GM23338 (cell line): ENCODE measurements at regions not wholly inside any gene's neighbourhood (a gene's known extent, or its start where the extent isn't known, plus 50 kb on each side); places are given as distances from the start of the nearest gene placed in this dataset.

ENCODE experiments used
- ATAC-seq: fragments of 200-7000 bp; cut with Tn5 transposase; 3 replicates; pipeline ENCODE4 v1.9.1; 2020
- DNase-seq: peaks from one replicate; pipeline ENCODE4 v3.0.0-alpha.2; 2015; ENCODE audit warnings: low spot score
- H2AFZ ChIP-seq: fragments of 200-600 bp; sonication (generic); 2 replicates; pipeline ENCODE4 v1.8.0; 2016; ENCODE audit warnings: antibody characterized with exemption, mild to moderate bottlenecking, moderate library complexity
- H3F3A ChIP-seq: fragments of 200-600 bp; sonication (generic); replicated peaks from 2 replicates; pipeline ENCODE4 v1.8.0; 2017; ENCODE audit warnings: antibody characterized with exemption, mixed run types, low read depth
- H3K27ac ChIP-seq: fragments of 200-600 bp; sonication (generic); 2 replicates; pipeline ENCODE4 v1.6.1; 2016; ENCODE audit warnings: low read depth
- H3K27me3 ChIP-seq: fragments of 200-600 bp; sonication (generic); 2 replicates; pipeline ENCODE4 v1.8.0; 2016; ENCODE audit warnings: mild to moderate bottlenecking, mixed run types, moderate library complexity; ENCODE audit not compliant: insufficient read depth
- H3K36me3 ChIP-seq: fragments of 200-600 bp; sonication (generic); 2 replicates; pipeline ENCODE4 v1.8.0; 2016; ENCODE audit warnings: mild to moderate bottlenecking; ENCODE audit not compliant: insufficient read depth
- H3K4me1 ChIP-seq: fragments of 200-600 bp; sonication (generic); 2 replicates; pipeline ENCODE4 v1.8.0; 2016; ENCODE audit warnings: mild to moderate bottlenecking, moderate library complexity; ENCODE audit not compliant: insufficient read depth
- H3K4me2 ChIP-seq: fragments of 200-600 bp; sonication (generic); 2 replicates; pipeline ENCODE4 v1.7.1; 2017; ENCODE audit warnings: mixed run types
- H3K4me3 ChIP-seq: fragments of 200-600 bp; sonication (generic); 2 replicates; pipeline ENCODE4 v1.6.1; 2016; ENCODE audit warnings: mixed run types
- H3K79me2 ChIP-seq: fragments of 200-600 bp; sonication (generic); replicated peaks from 2 replicates; pipeline ENCODE4 v1.8.0; 2017; ENCODE audit warnings: mild to moderate bottlenecking; ENCODE audit not compliant: insufficient read depth
- H3K9me2 ChIP-seq: fragments of 200-600 bp; sonication (generic); 2 replicates; pipeline ENCODE4 v1.8.0; 2017; ENCODE audit not compliant: insufficient read depth
- H4K20me1 ChIP-seq: fragments of 200-600 bp; sonication (generic); replicated peaks from 2 replicates; pipeline ENCODE4 v1.8.0; 2017; ENCODE audit warnings: mild to moderate bottlenecking; ENCODE audit not compliant: insufficient read depth
- H3K27ac Mint-ChIP-seq: 2 replicates; pipeline ENCODE4 v1.8.0; 2020; ENCODE audit warnings: inconsistent platforms, mild to moderate bottlenecking, moderate library complexity, mixed read lengths
- H3K27me3 Mint-ChIP-seq: 3 replicates; pipeline ENCODE4 v1.8.0; 2022; ENCODE audit warnings: low read depth, mild to moderate bottlenecking, moderate library complexity, mixed read lengths, inconsistent platforms; ENCODE audit not compliant: insufficient read depth, poor library complexity
- H3K36me3 Mint-ChIP-seq: 3 replicates; pipeline ENCODE4 v1.8.0; 2021; ENCODE audit warnings: low read depth, mild to moderate bottlenecking, inconsistent platforms, moderate library complexity, mixed read lengths
- H3K4me1 Mint-ChIP-seq: 3 replicates; pipeline ENCODE4 v1.8.0; 2020; ENCODE audit warnings: mild to moderate bottlenecking, inconsistent platforms, mixed read lengths
- H3K4me3 Mint-ChIP-seq: 3 replicates; pipeline ENCODE4 v1.8.0; 2021; ENCODE audit warnings: moderate library complexity, mild to moderate bottlenecking, inconsistent platforms, mixed read lengths
- H3K9me3 Mint-ChIP-seq: 3 replicates; pipeline ENCODE4 v1.8.0; 2020; ENCODE audit warnings: moderate library complexity, mild to moderate bottlenecking, inconsistent platforms, mixed read lengths
- CTCF ChIP-seq, 2 experiments: fragments of 200-600 bp in 1 of 2; sonication (generic) in 1 of 2; conservative IDR thresholded peaks; 2 replicates each; pipeline versions ENCODE4 v1.5.1 to v1.6.1; 2016 to 2017; ENCODE audit warnings: antibody characterized with exemption in 2 of 2, low read depth in 2 of 2, mild to moderate bottlenecking in 2 of 2, moderate library complexity in 1 of 2
- EZH2 ChIP-seq: fragments of 200-600 bp; sonication (generic); IDR thresholded peaks from one replicate; pipeline ENCODE4 v1.8.0; 2017; ENCODE audit warnings: antibody characterized with exemption, mild to moderate bottlenecking, low read depth; ENCODE audit not compliant: unreplicated experiment
- EZH2phosphoT487 ChIP-seq: fragments of 200-600 bp; sonication (generic); IDR thresholded peaks from one replicate; pipeline ENCODE4 v1.8.1; 2018; ENCODE audit warnings: antibody characterized with exemption; ENCODE audit not compliant: unreplicated experiment
- JUNB ChIP-seq: IDR thresholded peaks from one replicate; pipeline ENCODE4 v1.6.1; 2016; ENCODE audit warnings: antibody characterized with exemption; ENCODE audit not compliant: unreplicated experiment
- NANOG ChIP-seq: IDR thresholded peaks from 2 replicates; pipeline ENCODE4 v1.6.1; 2016; ENCODE audit warnings: antibody characterized with exemption, borderline replicate concordance
- POLR2AphosphoS5 ChIP-seq: IDR thresholded peaks from 2 replicates; pipeline ENCODE4 v1.6.1; 2016; ENCODE audit warnings: antibody characterized with exemption, low read depth
- STAT1 ChIP-seq: IDR thresholded peaks from one replicate; pipeline ENCODE4 v1.6.1; 2016; ENCODE audit warnings: antibody characterized with exemption; ENCODE audit not compliant: unreplicated experiment
- ZNF114 ChIP-seq: fragments of 250-450 bp; sonication (Bioruptor Pico); IDR thresholded peaks from 2 replicates; pipeline ENCODE4 v1.5.0; 2020; ENCODE audit warnings: mild to moderate bottlenecking, moderate library complexity
- TF ChIP-seq, protein P1 (sequence below): IDR thresholded peaks from one replicate; pipeline ENCODE4 v1.6.1; 2018; ENCODE audit warnings: antibody characterized with exemption; ENCODE audit not compliant: unreplicated experiment
- TF ChIP-seq, protein P2 (sequence below): IDR thresholded peaks from 2 replicates; pipeline ENCODE4 v1.6.1; 2016; ENCODE audit warnings: antibody characterized with exemption
- TF ChIP-seq, protein P3 (sequence below): fragments of 250-450 bp; sonication (Bioruptor Pico); IDR thresholded peaks from 2 replicates; pipeline ENCODE4 v1.5.0; 2020; ENCODE audit warnings: mild to moderate bottlenecking, moderate library complexity

DNA sequence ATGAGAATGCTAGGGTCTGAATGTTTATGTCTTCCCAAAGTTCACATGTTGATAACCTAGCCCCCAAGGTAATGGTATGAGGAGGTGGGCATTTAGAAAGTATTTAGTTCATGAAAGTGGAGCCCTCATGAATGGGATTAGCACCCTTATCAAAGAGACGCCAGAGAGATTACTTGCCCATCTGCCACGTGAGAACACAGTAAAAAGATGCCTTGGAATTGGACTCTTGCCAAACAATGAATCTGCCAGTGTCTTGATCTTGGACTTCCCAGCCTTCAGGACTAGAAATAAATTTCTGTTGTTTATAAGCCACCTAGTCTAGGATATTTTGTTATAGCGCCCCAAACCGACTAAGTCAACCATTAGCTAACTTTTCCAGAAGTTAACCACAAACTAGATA is 92.0 kb upstream of the SLC38A4 start:
- H3K9me2 ChIP-seq: no peaks in the 10 kb centered on the region
- H3K36me3 ChIP-seq: no peaks in the 10 kb centered on the region
- H2AFZ ChIP-seq: no peak overlapping the region
- H3K27ac Mint-ChIP-seq: no peak overlapping the region
- no peak for TF ChIP-seq JUNB
- no peak for TF ChIP-seq ZNF114 (CRISPR knock-in tag)
- TF ChIP-seq, protein P1, sequence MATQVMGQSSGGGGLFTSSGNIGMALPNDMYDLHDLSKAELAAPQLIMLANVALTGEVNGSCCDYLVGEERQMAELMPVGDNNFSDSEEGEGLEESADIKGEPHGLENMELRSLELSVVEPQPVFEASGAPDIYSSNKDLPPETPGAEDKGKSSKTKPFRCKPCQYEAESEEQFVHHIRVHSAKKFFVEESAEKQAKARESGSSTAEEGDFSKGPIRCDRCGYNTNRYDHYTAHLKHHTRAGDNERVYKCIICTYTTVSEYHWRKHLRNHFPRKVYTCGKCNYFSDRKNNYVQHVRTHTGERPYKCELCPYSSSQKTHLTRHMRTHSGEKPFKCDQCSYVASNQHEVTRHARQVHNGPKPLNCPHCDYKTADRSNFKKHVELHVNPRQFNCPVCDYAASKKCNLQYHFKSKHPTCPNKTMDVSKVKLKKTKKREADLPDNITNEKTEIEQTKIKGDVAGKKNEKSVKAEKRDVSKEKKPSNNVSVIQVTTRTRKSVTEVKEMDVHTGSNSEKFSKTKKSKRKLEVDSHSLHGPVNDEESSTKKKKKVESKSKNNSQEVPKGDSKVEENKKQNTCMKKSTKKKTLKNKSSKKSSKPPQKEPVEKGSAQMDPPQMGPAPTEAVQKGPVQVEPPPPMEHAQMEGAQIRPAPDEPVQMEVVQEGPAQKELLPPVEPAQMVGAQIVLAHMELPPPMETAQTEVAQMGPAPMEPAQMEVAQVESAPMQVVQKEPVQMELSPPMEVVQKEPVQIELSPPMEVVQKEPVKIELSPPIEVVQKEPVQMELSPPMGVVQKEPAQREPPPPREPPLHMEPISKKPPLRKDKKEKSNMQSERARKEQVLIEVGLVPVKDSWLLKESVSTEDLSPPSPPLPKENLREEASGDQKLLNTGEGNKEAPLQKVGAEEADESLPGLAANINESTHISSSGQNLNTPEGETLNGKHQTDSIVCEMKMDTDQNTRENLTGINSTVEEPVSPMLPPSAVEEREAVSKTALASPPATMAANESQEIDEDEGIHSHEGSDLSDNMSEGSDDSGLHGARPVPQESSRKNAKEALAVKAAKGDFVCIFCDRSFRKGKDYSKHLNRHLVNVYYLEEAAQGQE: no peak
- TF ChIP-seq, protein P2, sequence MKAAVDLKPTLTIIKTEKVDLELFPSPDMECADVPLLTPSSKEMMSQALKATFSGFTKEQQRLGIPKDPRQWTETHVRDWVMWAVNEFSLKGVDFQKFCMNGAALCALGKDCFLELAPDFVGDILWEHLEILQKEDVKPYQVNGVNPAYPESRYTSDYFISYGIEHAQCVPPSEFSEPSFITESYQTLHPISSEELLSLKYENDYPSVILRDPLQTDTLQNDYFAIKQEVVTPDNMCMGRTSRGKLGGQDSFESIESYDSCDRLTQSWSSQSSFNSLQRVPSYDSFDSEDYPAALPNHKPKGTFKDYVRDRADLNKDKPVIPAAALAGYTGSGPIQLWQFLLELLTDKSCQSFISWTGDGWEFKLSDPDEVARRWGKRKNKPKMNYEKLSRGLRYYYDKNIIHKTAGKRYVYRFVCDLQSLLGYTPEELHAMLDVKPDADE: no peak
- no peak for TF ChIP-seq STAT1
- TF ChIP-seq, protein P3, sequence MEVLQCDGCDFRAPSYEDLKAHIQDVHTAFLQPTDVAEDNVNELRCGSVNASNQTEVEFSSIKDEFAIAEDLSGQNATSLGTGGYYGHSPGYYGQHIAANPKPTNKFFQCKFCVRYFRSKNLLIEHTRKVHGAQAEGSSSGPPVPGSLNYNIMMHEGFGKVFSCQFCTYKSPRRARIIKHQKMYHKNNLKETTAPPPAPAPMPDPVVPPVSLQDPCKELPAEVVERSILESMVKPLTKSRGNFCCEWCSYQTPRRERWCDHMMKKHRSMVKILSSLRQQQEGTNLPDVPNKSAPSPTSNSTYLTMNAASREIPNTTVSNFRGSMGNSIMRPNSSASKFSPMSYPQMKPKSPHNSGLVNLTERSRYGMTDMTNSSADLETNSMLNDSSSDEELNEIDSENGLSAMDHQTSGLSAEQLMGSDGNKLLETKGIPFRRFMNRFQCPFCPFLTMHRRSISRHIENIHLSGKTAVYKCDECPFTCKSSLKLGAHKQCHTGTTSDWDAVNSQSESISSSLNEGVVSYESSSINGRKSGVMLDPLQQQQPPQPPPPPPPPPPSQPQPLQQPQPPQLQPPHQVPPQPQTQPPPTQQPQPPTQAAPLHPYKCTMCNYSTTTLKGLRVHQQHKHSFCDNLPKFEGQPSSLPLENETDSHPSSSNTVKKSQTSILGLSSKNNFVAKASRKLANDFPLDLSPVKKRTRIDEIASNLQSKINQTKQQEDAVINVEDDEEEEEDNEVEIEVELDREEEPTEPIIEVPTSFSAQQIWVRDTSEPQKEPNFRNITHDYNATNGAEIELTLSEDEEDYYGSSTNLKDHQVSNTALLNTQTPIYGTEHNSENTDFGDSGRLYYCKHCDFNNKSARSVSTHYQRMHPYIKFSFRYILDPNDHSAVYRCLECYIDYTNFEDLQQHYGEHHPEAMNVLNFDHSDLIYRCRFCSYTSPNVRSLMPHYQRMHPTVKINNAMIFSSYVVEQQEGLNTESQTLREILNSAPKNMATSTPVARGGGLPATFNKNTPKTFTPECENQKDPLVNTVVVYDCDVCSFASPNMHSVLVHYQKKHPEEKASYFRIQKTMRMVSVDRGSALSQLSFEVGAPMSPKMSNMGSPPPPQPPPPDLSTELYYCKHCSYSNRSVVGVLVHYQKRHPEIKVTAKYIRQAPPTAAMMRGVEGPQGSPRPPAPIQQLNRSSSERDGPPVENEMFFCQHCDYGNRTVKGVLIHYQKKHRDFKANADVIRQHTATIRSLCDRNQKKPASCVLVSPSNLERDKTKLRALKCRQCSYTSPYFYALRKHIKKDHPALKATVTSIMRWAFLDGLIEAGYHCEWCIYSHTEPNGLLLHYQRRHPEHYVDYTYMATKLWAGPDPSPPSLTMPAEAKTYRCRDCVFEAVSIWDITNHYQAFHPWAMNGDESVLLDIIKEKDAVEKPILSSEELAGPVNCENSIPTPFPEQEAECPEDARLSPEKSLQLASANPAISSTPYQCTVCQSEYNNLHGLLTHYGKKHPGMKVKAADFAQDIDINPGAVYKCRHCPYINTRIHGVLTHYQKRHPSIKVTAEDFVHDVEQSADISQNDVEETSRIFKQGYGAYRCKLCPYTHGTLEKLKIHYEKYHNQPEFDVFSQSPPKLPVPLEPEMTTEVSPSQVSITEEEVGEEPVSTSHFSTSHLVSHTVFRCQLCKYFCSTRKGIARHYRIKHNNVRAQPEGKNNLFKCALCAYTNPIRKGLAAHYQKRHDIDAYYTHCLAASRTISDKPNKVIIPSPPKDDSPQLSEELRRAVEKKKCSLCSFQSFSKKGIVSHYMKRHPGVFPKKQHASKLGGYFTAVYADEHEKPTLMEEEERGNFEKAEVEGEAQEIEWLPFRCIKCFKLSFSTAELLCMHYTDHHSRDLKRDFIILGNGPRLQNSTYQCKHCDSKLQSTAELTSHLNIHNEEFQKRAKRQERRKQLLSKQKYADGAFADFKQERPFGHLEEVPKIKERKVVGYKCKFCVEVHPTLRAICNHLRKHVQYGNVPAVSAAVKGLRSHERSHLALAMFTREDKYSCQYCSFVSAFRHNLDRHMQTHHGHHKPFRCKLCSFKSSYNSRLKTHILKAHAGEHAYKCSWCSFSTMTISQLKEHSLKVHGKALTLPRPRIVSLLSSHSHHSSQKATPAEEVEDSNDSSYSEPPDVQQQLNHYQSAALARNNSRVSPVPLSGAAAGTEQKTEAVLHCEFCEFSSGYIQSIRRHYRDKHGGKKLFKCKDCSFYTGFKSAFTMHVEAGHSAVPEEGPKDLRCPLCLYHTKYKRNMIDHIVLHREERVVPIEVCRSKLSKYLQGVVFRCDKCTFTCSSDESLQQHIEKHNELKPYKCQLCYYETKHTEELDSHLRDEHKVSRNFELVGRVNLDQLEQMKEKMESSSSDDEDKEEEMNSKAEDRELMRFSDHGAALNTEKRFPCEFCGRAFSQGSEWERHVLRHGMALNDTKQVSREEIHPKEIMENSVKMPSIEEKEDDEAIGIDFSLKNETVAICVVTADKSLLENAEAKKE (CRISPR knock-in tag): no peak
- no peak for TF ChIP-seq EZH2phosphoT487
- no peak for TF ChIP-seq POLR2AphosphoS5
- TF ChIP-seq NANOG: no peak
- no peak for TF ChIP-seq CTCF (conservative IDR thresholded peaks at IDR 0.05; ENCODE audit: low read depth in 2 of 2)
- TF ChIP-seq EZH2: no peak
- H3K4me3 ChIP-seq: no peak overlapping the region
- H4K20me1 ChIP-seq: no peaks in the 10 kb centered on the region
- no peaks in the 10 kb centered on the region for H3K36me3 Mint-ChIP-seq
- H3K27me3 ChIP-seq: no peaks in the 10 kb centered on the region
- H3K79me2 ChIP-seq: no peaks in the 10 kb centered on the region
- H3K4me2 ChIP-seq: no peak overlapping the region
- no peak overlapping the region for H3K27ac ChIP-seq
- no peaks in the 10 kb centered on the region for H3K4me1 ChIP-seq
- H3K27me3 Mint-ChIP-seq: peaks cover 1% of the 10 kb centered on the region
- H3K4me3 Mint-ChIP-seq: no peak overlapping the region
- ATAC-seq (no peak), DNase-seq (no peak)
- H3F3A ChIP-seq: no peaks in the 10 kb centered on the region
- no peaks in the 10 kb centered on the region; the same call in 2 of the 3 replicates for H3K4me1 Mint-ChIP-seq
- H3K9me3 Mint-ChIP-seq: no peaks in the 10 kb centered on the region
